Smooth muscle cell (in vitro differentiated cells): ENCODE measurements at regions not wholly inside any gene's neighbourhood (a gene's known extent, or its start where the extent isn't known, plus 50 kb on each side); places are given as distances from the start of the nearest gene placed in this dataset.

Experiments used
- DNase-seq: peaks from one replicate; lab custom pipeline; 2025; ENCODE audit not compliant: unreplicated experiment; lab: John Stamatoyannopoulos, UW
- H2AFZ ChIP-seq: fragments of 200-600 bp; sonication (generic); 2 replicates; pipeline ENCODE4 v1.6.0; 2016; ENCODE audit warnings: antibody characterized with exemption, low read depth, mild to moderate bottlenecking
- H3F3A ChIP-seq: fragments of 200-600 bp; sonication (generic); 2 replicates; pipeline ENCODE4 v1.6.0; 2017; ENCODE audit warnings: antibody characterized with exemption, low read depth
- H3K27ac ChIP-seq: fragments of 200-600 bp; sonication (generic); 2 replicates; pipeline ENCODE4 v1.5.1; 2016; ENCODE audit warnings: low read depth, mild to moderate bottlenecking
- H3K27me3 ChIP-seq: fragments of 200-600 bp; sonication (generic); 2 replicates; pipeline ENCODE4 v1.6.1; 2016; ENCODE audit warnings: low read depth, mild to moderate bottlenecking
- H3K36me3 ChIP-seq: fragments of 200-600 bp; sonication (generic); 2 replicates; pipeline ENCODE4 v1.5.1; 2016; ENCODE audit warnings: low read depth
- H3K4me1 ChIP-seq: fragments of 200-600 bp; sonication (generic); 2 replicates; pipeline ENCODE4 v1.5.1; 2016; ENCODE audit warnings: low read depth
- H3K4me2 ChIP-seq: fragments of 200-600 bp; sonication (generic); 2 replicates; pipeline ENCODE4 v1.6.0; 2016; ENCODE audit warnings: mild to moderate bottlenecking
- H3K4me3 ChIP-seq: fragments of 200-600 bp; sonication (generic); 2 replicates; pipeline ENCODE4 v1.5.1; 2016; ENCODE audit warnings: mild to moderate bottlenecking
- H3K79me2 ChIP-seq: fragments of 200-600 bp; sonication (generic); 2 replicates; pipeline ENCODE4 v1.6.0; 2016; ENCODE audit warnings: low read depth, mild to moderate bottlenecking
- H3K9ac ChIP-seq: fragments of 200-600 bp; sonication (generic); 2 replicates; pipeline ENCODE4 v1.6.0; 2016; ENCODE audit warnings: low read depth
- H3K9me3 ChIP-seq: fragments of 200-600 bp; sonication (generic); replicated peaks from 2 replicates; pipeline ENCODE4 v1.5.1; 2016; ENCODE audit warnings: low read depth
- H4K20me1 ChIP-seq: fragments of 200-600 bp; sonication (generic); 2 replicates; pipeline ENCODE4 v1.6.0; 2016; ENCODE audit warnings: low read depth
- CTCF ChIP-seq: fragments of 200-600 bp; sonication (generic); IDR thresholded peaks from 2 replicates; pipeline ENCODE4 v1.5.1; 2017; ENCODE audit warnings: borderline replicate concordance, mild to moderate bottlenecking, antibody characterized with exemption; ENCODE audit not compliant: insufficient read depth, poor library complexity, severe bottlenecking
- WGBS: methylation state at CpG from one replicate; pipeline ENCODE4 v1.1.7; 2016; ENCODE audit warnings: low lambda C conversion rate; 5-methylcytosine and 5-hydroxymethylcytosine counted together

GRCh38 chr18:30406728-30407127 is 635.8 kb downstream of the DSC3 start:
- Histone ChIP-seq H3K27ac (no peak overlapping the region), H3K36me3 (no peaks in the 10 kb centered on the region), H3K4me3 (no peak overlapping the region), H3K9me3 (no peaks in the 10 kb centered on the region), H3K27me3 (no peaks in the 10 kb centered on the region), H4K20me1 (no peaks in the 10 kb centered on the region), H3K4me2 (no peak overlapping the region), H3K4me1 (no peaks in the 10 kb centered on the region), H3F3A (no peaks in the 10 kb centered on the region), H3K79me2 (no peaks in the 10 kb centered on the region), H3K9ac (no peak overlapping the region), H2AFZ (no peak overlapping the region)
- no peak for TF ChIP-seq CTCF
- WGBS = 60% methylated on average over 3 of the region's 3 CpGs
- DNase-seq = no peak

DNA sequence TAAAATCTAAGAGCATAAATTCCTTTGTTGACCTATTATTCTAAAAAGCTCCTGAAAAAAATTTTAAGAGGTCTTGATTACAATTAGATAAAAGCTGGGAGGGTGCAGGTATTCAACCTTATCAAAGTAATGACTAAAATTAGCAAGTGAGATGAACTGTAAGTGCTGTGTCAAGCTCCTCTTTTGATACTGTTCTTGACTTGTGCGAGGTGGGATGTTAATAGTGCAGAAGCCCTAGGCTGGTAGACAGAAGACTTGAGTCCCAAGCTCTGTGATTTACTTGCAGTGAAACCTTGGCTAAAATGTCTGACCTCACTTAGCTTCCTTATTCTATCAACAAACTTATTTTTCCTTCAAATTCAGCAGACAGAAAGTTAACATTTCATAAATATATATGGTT is 637.5 kb downstream of the DSC3 start:
- Histone ChIP-seq H3K4me1 (no peaks in the 10 kb centered on the region), H4K20me1 (no peaks in the 10 kb centered on the region)
- WGBS = 97% methylated on average over 1 of the region's 1 CpG

GRCh38 chr18:30404422-30404821 is 638.1 kb downstream of the DSC3 start:
- WGBS = 97% methylated on average over 1 of the region's 1 CpG

More for the DNA sequence above, 637.5 kb downstream of the DSC3 start:
- Histone ChIP-seq H3K27ac (no peak overlapping the region), H3K9ac (no peak overlapping the region), H3K27me3 (no peaks in the 10 kb centered on the region), H3K36me3 (no peaks in the 10 kb centered on the region), H3K9me3 (no peaks in the 10 kb centered on the region), H3K4me2 (no peak overlapping the region), H3F3A (no peaks in the 10 kb centered on the region), H3K79me2 (no peaks in the 10 kb centered on the region), H2AFZ (no peak overlapping the region), H3K4me3 (no peak overlapping the region)
- no peak for DNase-seq
- TF ChIP-seq CTCF = no peak

More at GRCh38 chr18:30404422-30404821, 638.1 kb downstream of the DSC3 start:
- no peak overlapping the region for H3K9ac ChIP-seq
- no peak for TF ChIP-seq CTCF
- no peak overlapping the region for H3K4me2 ChIP-seq
- H3F3A ChIP-seq = no peaks in the 10 kb centered on the region
- H3K4me1 ChIP-seq = no peaks in the 10 kb centered on the region
- DNase-seq = no peak
- no peak overlapping the region for H2AFZ ChIP-seq
- no peaks in the 10 kb centered on the region for H3K27me3 ChIP-seq
- H3K27ac ChIP-seq = no peak overlapping the region
- no peaks in the 10 kb centered on the region for H4K20me1 ChIP-seq
- H3K4me3 ChIP-seq = no peak overlapping the region
- no peaks in the 10 kb centered on the region for H3K36me3 ChIP-seq
- no peaks in the 10 kb centered on the region for H3K9me3 ChIP-seq
- H3K79me2 ChIP-seq = no peaks in the 10 kb centered on the region
